ENCODE measurements at regions not wholly inside any gene's neighbourhood (a gene's known extent, or its start where the extent isn't known, plus 50 kb on each side); places are given as distances from the start of the nearest gene placed in this dataset.
"Not testable (repeated sequence)": the region's sequence is repeated elsewhere in the genome, so short reads cannot be mapped to it uniquely, and the experiment has no call there.

DNA sequence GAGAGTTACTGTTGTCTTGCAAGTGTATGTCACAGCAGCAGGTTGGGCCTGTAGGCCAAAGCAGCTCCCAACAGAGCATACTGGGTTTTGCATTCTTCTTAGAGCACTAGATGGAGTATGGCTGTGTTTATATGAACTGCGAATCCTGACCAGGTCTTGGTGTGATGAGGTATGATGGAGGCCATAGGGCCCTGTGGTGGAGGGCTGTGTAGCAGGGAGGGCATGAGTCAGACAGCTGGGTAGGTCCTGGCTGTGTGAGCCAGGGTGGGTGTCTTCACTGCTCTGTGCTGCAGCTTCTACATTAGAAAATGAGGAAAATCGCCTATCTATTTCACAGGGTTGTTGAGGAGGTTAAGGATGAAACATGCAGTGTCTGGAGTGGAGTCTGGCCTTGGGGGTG is 124.2 kb downstream of the BUB3 start:
- DNase-seq (ENCODE audit: low read depth in 1 of 2, low spot score in 1 of 2), result no peak
- Histone ChIP-seq H3K27me3 (ENCODE audit: insufficient read depth, poor library complexity, severe bottlenecking) (no peaks in the 10 kb centered on the region), H3K4me3 (replicated peaks; ENCODE audit: insufficient read depth, low read length) (no peak overlapping the region), H3K27ac (replicated peaks) (no peak overlapping the region)
- TF ChIP-seq GABPA (IDR thresholded peaks at IDR 0.05; ENCODE audit: low read depth), result no peak
- no peak for TF ChIP-seq CTCF (IDR thresholded peaks at IDR 0.05; ENCODE audit: insufficient read depth, low read length)
- no peak for TF ChIP-seq POLR2AphosphoS5 (IDR thresholded peaks at IDR 0.05; ENCODE audit: low read depth)
- no peak for TF ChIP-seq SPI1 (IDR thresholded peaks at IDR 0.05; ENCODE audit: borderline replicate concordance, low read depth)
- TF ChIP-seq, protein P1, sequence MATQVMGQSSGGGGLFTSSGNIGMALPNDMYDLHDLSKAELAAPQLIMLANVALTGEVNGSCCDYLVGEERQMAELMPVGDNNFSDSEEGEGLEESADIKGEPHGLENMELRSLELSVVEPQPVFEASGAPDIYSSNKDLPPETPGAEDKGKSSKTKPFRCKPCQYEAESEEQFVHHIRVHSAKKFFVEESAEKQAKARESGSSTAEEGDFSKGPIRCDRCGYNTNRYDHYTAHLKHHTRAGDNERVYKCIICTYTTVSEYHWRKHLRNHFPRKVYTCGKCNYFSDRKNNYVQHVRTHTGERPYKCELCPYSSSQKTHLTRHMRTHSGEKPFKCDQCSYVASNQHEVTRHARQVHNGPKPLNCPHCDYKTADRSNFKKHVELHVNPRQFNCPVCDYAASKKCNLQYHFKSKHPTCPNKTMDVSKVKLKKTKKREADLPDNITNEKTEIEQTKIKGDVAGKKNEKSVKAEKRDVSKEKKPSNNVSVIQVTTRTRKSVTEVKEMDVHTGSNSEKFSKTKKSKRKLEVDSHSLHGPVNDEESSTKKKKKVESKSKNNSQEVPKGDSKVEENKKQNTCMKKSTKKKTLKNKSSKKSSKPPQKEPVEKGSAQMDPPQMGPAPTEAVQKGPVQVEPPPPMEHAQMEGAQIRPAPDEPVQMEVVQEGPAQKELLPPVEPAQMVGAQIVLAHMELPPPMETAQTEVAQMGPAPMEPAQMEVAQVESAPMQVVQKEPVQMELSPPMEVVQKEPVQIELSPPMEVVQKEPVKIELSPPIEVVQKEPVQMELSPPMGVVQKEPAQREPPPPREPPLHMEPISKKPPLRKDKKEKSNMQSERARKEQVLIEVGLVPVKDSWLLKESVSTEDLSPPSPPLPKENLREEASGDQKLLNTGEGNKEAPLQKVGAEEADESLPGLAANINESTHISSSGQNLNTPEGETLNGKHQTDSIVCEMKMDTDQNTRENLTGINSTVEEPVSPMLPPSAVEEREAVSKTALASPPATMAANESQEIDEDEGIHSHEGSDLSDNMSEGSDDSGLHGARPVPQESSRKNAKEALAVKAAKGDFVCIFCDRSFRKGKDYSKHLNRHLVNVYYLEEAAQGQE (IDR thresholded peaks at IDR 0.05; ENCODE audit: insufficient replicate concordance, low read depth), result no peak

- H3K27me3 ChIP-seq (ENCODE audit: insufficient read depth, poor library complexity, severe bottlenecking); DNase-seq (ENCODE audit: low read depth in 1 of 2, low spot score in 1 of 2); H3K27ac ChIP-seq (replicated peaks); H3K4me3 ChIP-seq (replicated peaks; ENCODE audit: insufficient read depth, low read length): not testable (repeated sequence)
Measured at GRCh38 chr10:123283371-123283770, 129.2 kb downstream of the BUB3 start.

- no peak overlapping the region for H3K27ac ChIP-seq (replicated peaks)
- no peaks in the 10 kb centered on the region for H3K27me3 ChIP-seq (ENCODE audit: insufficient read depth, poor library complexity, severe bottlenecking)
- H3K4me3 ChIP-seq (replicated peaks; ENCODE audit: insufficient read depth, low read length), result no peak overlapping the region
- TF ChIP-seq GABPA (IDR thresholded peaks at IDR 0.05; ENCODE audit: low read depth), result no peak
- TF ChIP-seq, protein P1 (IDR thresholded peaks at IDR 0.05; ENCODE audit: insufficient replicate concordance, low read depth), result no peak
- TF ChIP-seq CTCF (IDR thresholded peaks at IDR 0.05; ENCODE audit: insufficient read depth, low read length), result no peak
- no peak for TF ChIP-seq SPI1 (IDR thresholded peaks at IDR 0.05; ENCODE audit: borderline replicate concordance, low read depth)
- TF ChIP-seq POLR2AphosphoS5 (IDR thresholded peaks at IDR 0.05; ENCODE audit: low read depth), result no peak
- no peak for DNase-seq (ENCODE audit: low read depth in 1 of 2, low spot score in 1 of 2)
Measured at GRCh38 chr10:123284022-123284421, 129.8 kb downstream of the BUB3 start.

DNA sequence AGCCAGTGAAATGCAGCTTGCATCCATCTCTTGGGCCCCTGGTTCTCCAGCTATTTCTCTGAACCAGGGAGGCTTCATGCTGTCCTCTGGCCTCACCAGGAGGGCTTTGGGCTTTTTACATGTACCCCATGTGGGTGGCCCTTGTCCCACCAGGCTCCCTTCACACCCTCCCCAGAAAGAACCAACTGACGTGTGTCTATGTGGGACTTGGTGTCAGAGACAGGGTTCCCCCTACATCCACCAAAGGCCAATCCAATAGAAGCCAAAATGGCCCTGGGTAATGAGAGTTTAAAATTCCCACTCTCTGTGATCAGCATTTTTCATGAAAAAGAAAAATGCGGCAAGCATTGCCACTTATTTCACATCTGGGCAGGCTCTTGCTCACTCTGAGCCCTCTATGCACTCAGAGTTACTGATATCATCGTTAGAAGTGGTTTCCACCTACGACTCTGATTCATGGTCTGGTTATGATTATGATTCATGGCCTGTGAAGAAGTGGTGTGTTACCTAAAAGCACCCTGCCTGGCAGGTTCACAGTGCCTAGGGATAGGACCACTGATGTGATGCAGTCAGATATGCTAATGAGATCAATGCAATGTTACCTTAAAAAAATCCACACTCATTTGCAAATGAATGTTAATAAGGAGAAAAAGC is 133.5 kb downstream of the BUB3 start:
- no peak for TF ChIP-seq SPI1 (IDR thresholded peaks at IDR 0.05; ENCODE audit: borderline replicate concordance, low read depth)
- TF ChIP-seq CTCF (IDR thresholded peaks at IDR 0.05; ENCODE audit: insufficient read depth, low read length), result no peak
- TF ChIP-seq, protein P1 (IDR thresholded peaks at IDR 0.05; ENCODE audit: insufficient replicate concordance, low read depth), result no peak
- no peak for TF ChIP-seq GABPA (IDR thresholded peaks at IDR 0.05; ENCODE audit: low read depth)
- no peak for TF ChIP-seq POLR2AphosphoS5 (IDR thresholded peaks at IDR 0.05; ENCODE audit: low read depth)
- no peak overlapping the region for H3K4me3 ChIP-seq (replicated peaks; ENCODE audit: insufficient read depth, low read length)
- H3K27me3 ChIP-seq (ENCODE audit: insufficient read depth, poor library complexity, severe bottlenecking), result no peaks in the 10 kb centered on the region
- H3K27ac ChIP-seq (replicated peaks), result no peak overlapping the region
- no peak for DNase-seq (ENCODE audit: low read depth in 1 of 2, low spot score in 1 of 2)
